GM03348 (cell line): ENCODE measurements at regions not wholly inside any gene's neighbourhood (a gene's known extent, or its start where the extent isn't known, plus 50 kb on each side); places are given as distances from the start of the nearest gene placed in this dataset.

Experiments used
- DNase-seq: peaks from one replicate; pipeline ENCODE4 v3.0.0; 2012; ENCODE audit warnings: low spot score

DNA sequence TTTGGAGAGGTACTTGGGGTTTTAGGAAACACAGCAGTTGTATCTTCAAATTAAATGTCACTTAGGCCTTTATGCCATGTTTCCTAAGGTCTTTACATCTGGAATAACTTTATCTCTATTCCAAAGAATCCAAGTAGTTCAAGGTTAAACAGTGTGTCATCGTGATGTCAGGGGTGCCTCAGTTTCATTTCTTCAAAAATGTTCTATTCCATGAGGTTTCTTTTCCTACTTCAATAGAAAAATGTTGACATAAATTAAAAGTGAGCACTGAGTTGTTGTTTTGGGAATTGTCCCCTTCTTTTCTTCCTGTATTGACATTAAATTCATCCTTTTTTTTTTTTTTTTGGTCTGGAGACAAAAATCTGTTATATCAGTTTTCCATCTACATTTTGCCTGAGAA lies 160.6 kb upstream of the C21orf91 start:
- DNase-seq = no peak

DNA sequence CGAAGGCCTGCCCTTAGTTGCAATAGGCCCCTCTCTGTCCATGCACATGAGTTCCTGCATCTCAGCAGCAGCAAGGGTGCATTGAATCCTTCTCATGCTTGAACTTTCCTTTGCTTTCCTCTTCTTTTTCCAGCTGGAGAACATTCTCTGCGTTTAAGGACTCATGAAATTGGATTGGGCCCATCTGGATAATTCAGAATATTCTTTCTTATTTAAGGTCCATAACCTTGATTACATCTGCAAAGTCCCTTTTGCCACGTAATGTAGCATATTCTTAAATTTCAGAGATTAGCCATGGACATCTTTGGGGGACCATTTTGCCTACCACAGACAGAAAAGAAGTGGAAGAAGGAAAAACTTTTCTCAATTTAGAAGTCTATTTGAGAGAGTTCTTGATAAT lies 159.7 kb upstream of the C21orf91 start:
- no peak for DNase-seq

DNA sequence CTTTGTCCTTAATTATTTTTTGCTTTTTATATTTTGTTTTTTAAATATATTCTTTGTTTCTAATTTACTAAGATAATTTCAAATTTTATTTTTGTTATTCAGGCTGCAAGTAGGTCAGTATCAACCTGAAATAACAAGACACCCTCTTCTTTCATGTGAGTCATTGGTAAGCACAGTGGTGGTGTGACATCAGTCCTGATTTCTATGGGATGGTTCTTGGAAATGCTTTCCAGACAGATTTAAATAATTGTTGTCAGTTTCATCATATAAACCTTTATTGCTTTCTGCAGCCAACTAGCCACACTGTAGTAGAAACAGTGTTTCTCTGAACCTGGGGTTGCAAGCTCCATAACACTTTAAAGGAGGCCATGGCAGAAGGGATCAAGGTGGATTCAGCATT lies 157.5 kb upstream of the C21orf91 start:
- DNase-seq = no peak

DNA sequence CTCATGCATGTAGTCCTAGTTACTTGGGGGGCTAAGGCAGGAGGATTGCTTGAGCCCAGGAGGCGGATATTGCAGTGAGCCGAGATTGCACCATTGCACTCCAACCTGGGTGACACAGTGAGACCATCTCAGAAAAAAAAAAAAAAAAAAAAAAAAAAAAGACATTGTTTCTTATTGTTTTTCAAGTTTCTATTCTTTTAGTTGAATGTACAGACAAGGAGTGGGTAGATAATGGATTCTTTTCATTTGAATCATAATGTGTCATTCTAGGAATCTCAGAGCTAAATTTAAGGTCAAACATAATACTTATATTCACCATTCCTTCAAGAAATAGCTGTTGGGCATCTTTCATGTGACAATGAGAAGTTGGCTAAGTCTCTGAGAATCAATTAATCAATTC lies 157.0 kb upstream of the C21orf91 start:
- no peak for DNase-seq

DNA sequence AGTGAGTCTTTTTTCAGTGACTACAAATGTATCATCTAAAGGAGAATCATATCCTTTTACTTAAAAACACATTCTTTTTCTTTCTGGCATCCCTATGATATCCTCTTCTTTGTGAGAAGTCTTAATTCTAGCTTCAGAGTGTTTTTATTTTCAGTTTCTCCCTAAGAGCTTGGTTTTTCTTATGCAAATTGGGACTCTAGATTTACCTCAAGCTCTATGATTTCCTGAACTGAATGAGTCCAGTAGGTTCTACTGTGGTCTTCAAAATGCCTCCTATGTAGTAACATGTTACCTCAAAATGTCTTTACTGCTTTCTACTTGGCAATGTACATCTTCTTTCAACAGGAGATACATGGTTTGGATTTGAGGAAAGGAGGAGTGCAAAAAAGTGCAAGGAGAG lies 148.2 kb upstream of the C21orf91 start:
- DNase-seq = no peak

DNA sequence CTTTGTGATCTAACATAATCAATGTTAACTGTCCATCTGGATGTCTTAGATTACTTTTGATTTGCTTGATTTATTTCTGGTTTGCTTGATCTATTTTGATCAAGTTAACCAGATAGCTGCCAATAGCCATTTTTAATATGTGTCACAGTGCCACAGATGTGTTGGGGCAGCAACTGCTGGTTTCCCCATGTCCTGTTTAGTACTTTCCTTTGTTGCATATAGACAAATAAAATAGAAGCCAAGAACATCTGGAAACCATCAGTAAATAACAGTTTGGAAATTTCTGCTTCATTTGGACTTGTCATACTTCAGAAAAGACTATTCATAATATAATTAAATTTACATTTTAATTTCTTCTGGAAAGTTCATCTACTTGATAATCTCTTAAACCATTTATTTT lies 145.6 kb upstream of the C21orf91 start:
- DNase-seq = no peak

DNA sequence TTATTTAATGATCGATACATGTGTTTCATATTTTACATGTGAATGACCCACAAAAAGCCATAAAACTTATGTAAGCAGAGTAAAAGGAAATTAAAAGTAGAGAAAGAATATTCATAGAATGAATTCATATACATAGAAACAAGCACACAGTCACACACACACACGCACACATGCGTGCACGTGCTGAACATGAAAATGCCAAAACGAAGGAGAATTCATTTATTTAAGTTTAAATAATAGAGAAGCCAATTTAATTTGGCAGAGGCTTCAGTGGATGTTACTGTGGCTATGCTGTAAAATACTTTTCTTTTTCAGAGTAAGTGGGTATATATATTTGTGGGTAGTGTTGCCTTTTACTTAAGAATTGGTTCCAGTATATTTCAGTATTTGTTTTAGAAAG lies 145.0 kb upstream of the C21orf91 start:
- DNase-seq = no peak

DNA sequence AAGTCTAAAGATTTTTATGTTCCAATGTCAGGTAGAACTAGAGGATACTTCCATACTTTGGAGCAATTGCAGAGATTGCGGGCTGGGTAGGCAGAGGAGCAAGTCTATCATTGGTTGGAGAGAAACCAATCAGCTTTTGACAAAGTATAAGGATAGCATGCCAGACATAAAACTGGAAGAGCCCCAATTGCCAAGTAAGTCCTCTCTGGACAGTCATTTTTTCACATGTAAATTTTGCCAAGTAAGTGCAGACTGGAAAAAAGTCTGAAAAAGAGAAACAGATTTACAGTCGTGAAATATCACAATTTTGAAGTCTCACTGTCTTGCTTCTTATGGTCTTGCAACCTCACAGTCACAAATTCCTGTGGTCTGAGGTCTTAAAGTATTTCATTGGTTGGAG lies 131.4 kb upstream of the C21orf91 start:
- no peak for DNase-seq

DNA sequence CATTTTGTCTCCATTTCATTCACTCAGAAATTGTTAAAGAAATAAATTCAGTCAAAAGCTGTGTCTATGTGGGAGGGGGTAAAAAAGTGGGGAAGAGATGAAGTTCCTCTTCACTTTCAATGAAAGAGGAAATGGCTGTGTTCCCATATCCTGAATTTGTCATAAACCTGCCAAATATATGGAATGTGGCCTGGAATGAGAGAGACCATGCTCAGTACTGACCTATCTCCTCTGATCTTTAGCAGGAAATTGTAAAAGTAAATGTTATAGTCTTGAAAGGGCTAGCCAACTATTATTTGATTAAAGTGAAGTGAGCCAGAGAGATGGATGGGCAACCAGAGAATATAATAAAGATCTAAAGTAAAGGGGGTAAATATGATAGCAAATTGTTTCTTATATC lies 130.3 kb upstream of the C21orf91 start:
- no peak for DNase-seq

DNA sequence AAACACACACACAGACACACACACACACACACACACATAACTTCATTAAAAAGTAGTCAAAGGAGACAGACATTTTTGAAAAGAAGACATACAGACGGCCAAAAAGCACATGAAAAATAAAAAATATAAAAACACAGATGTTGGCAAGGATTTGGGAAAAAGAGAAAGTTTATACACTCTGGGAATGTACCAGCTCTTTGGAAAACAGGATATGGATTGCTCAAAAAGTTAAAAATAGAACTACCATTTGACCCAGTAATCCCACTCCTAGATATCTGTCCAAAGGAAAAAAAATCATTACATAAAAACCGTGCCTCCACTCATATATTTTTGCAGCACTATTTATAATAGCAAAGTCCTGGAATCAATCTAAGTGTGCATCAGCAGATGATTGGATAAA lies 128.4 kb upstream of the C21orf91 start:
- DNase-seq = no peak

DNA sequence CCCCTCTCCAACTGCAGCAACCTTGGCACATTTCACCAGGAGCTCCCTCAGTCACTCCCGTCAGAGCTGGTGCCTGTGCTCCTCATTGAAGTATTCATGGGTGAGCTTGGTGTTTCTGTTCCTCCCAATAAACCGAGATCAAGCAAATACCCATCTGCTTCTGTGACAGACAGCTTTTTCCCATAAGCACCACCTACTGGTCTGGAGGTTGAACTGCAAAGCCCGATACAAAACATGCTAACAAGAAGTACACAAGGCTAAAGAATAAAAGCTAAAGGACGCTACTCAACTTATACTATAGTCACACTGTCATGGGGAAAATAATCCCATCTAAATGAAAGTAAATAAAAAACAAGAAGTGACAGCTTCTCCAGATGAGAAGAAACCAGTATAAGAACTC lies 111.9 kb upstream of the C21orf91 start:
- no peak for DNase-seq

DNA sequence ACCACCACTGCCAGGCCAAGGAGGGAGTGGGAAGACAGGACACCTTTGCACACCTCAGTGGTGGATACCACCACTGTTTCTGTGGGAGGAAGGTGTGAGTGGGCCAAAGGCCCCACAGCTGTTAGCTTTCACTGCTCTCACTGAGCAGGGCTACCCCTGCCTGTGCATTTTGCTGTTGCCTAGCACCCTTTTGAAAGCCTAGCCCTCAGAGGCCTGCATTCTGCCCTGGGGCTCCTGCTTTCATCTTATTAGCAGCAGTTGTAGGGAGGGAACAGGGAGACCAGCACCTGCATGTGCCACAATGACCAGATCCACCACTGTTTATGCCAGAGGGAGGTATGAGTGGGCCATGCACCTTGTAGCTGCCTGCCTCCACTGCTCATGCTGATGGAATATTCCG lies 110.9 kb upstream of the C21orf91 start:
- DNase-seq = no peak

DNA sequence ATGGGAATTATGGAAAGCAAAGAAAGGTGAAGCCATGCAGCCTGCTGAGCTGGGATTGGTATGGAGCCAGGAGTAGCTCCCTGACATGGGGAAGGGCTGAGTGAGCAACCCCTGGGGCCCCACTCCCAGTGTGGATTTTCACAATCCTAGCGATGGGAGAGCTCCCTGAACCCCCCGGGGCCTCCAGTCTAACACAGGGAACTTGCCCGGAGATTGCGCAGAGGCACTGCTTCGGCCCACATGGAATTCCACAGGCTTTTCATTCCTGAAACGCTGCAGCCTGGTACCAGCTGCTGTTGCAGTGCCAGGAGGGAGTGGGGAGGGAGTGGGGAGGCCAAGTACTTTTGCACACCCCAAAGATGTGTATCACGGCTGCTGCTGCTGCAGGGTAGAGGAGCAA lies 110.4 kb upstream of the C21orf91 start:
- no peak for DNase-seq

DNA sequence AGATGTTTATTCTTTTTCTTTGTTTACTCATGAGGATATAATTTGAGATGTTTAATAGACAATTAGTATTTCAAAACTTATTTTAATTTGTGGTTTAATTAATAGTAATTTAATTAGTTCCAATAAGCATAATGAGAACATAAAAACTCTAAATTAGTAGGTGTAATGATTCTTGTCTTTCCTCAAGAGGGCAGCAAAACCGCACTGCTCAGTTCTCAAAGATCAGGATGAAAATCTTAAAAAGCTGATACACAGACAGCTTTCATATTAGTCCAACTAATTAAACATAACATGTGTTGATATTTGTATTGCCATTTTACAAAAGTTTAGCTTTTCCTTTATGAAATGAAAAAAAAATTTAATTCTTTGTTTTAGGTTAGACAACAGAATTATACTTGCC lies 106.7 kb upstream of the C21orf91 start:
- DNase-seq = peak; percentile 28

DNA sequence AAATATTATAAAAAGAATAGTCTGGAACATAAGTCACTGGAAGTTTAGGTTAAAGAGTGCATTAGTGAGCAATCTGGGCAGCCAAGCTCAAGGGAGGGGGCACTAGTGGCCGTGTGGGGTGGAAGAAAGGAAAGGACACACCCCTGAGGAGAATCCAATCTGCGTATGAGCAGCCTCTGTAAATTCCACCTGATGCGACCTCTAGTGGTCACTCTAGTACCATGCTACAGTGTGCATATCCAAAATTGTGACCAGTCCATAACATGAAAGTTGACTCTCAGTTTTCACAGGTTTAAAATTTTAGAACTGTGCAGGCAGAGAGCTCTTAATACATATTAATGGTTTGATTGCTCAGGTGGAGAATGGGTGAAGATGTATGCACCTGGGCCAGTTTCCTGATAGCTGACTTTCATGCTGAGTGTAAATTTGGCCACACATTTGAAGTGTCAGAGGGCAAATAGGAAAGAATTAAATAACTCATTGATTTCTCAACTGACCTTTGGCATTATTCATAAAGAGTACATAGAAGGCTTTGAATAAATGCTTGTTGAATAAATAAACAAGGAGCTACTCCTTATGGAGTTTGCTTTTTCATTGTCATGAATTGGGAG lies 105.9 kb upstream of the C21orf91 start:
- peak; percentile 65 for DNase-seq

DNA sequence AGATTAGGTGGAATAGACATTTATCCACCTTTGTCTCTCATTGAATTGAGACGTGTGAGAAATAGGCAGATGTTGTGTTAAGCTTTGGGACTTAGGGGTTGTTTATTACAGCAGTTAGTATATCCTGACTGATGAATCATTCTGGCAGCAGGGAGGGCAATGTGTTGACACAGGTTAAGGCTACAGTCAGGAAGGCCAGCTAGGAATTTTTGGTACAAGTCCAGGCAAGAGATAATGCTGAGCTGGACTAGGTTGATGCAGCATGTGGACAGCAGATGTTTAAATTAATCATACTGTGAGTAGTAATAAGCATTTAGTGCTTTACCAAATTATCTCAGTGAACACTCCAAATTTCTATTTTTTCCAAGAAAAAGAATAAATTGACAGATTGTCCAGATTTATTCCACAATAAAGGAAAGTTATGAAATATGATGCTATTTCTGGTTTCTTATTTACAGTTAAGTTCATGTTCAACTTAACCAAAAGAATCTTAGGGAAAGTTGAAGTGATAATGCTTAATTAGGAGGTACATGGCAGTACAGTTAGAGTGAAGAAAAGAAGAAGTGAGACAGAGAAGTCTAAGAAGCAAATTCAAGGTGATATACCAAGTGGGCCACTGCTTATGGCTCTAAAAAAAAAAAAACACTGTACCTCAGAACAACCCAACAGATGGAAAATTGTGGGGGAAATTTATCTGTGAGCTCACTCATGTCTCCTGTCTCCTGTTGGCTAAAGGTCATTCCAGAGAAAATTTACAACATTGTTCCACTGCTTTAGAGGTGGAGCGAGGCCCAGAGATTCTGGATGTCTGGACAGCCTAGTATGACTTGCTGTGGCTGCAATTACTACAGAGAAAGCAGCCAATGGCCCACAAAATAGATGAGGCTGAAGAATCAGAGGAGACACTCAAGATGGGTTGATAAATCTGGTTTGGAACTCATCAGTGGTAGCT lies 102.7 kb upstream of the C21orf91 start:
- DNase-seq = peak; percentile 68

DNA sequence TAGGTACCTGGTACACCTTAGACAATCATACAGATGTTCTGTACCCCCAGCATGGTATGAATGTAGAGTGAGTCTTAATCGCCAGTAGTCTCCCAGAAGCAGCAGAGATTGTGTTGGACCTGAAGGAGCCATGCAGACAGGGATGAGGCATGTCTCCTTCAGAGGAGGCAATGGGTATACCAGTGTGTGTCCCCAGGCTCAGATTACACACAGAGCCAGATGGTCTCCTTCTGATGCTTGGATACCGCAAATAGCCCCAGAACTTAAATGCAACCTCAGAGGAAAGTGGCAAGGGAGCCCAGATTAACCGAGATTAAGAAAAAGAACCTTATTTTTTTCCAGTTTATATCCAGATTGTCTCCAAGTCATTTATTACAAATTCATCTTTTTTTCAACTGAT lies 96.8 kb upstream of the C21orf91 start:
- no peak for DNase-seq

DNA sequence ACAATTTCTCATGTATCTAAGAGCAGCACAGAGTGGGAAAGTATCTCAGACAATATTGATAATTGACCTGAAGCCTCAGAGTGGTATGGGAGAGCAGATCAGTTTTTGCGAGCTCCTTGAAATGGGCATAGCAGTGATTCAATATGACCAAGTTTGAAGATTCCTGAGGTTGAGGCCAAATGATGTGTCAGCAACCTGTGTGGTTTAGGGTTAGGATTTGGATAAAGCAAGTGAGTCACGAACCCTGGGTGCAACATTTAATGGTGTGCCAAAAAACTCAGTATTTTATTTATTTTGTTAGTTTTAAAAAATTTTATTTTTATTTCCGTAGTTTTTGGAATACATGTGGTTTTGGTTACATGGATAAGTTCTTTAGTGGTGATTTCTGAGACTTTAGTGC lies 92.5 kb upstream of the C21orf91 start:
- peak; percentile 78 for DNase-seq

DNA sequence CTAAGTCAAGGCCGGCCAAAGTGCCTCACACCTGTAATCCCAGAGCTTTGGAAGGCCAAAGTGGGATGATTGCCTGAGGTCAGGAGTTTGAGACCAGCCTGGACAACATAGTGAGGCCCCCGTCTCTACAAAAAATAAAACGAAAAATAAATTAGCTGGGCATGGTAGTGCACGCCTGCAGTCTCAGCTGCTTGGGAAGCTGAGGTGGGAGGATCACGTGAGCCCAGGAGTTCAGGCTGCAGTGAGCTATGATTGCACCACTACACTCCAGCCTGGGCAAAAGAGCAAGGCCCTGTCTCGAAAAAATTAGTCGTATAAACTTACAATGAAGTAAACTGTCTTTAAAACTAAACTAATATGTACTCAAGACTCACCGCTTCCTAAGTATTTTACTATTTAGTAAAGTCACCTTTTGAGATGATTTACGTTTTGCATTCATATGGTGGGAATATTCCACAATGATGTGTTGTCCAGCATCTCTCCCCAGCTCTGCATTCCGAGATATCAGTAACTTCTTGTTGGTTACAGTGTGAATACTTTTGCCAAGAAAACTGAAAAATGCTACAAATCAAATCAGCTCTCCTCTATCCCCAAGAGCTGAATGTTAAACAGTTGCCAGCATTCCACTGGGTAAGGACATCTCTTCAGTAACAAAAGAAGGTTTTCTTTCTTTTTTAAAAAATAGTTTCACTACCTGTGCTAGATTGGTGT lies 84.9 kb upstream of the C21orf91 start:
- DNase-seq = peak; percentile 44

DNA sequence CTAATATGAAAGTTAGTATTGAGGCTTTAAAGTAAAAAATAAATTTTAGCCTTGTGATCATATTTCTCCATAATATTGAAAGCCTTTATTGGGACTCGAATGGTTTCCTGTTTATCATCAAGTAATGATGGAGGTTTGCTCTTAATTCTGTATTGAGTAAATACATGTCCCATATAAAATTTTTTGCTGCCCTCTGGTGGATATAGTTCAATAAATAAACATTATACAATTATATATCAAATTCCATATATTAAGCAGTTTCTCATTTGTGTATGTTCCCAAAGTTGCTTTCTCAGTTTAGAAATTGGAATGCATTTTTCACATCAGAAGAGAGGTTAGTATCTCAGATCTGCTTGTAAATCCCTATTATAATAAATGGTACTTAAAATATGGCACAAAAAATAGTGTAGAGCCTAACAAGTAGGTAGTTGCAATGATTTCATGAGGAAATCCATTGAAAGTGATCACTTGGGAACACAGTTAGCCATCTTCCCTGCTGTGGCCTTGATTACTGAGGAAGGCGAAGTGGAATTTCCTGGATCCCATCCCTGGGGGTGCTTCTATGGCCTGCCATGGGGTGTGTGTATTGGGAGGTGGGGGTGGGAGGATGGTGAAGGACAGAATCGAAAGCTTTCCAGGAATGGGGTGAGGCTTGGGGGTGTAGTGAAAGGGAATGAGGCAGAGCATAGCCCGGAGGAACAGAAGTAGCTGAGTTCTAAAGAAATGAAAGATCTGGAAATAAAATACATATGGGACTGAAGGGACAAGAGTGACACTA lies 84.1 kb upstream of the C21orf91 start:
- peak; percentile 59 for DNase-seq

DNA sequence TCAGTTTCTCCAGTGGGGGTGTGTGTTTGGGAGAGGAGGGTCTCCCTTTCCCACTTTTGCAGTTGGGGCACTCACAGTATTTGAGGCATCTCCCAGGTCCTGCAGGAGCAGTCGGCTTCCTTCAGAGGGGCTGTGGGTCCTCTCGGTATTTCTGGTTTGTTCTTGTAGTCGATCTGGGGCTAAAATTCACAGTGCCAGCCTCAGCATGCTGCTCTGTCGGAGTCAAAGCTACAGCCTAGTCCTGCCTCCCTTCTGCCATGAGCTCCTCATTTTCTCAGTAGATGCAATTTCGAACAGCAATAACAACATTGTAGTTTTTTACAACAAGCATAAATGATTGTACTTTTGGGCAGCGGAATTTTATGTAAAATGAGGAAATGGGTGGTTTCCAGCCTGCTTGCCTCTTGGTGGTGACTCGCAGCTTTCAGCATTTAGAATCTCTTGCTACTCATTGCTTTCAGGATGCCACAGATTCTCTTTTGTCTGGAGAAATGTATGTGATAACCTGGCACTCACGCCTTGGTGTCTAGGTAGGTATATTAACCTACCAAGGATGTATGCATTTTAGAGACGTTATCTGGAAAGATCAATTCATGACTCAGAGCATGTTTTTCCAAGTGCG lies 82.4 kb upstream of the C21orf91 start:
- DNase-seq = no peak

DNA sequence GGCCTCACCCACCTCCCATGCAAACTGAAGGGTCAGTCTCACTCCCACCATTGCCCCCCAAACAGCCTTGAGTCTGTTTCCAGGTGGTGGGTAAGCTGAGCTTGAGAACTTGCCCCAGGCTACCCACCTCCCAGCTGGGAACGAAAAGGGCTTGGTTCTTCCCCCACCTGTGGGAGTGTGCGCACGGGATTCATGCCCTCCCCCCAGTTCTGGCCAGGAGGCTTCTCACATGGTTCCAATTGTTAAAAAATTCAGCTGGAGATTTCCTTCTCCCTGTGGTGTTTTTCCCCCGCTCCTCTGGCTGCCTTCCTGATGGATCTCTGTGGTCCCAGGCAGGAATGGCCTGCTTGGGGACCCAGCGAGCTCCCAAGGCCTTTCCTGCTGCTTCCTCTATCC lies 81.8 kb upstream of the C21orf91 start:
- no peak for DNase-seq
